GM11168 (cell line): ENCODE measurements at regions not wholly inside any gene's neighbourhood (a gene's known extent, or its start where the extent isn't known, plus 50 kb on each side); places are given as distances from the start of the nearest gene placed in this dataset.

Experiments
- in situ Hi-C: fragments of 300-500 bp; cut with MboI; formaldehyde crosslinking; loops from one replicate; pipeline ENCODE4 v1.12.0; 2022; ENCODE audit warnings: low sequenced_read_pairs; ENCODE audit not compliant: unreplicated experiment

DNA sequence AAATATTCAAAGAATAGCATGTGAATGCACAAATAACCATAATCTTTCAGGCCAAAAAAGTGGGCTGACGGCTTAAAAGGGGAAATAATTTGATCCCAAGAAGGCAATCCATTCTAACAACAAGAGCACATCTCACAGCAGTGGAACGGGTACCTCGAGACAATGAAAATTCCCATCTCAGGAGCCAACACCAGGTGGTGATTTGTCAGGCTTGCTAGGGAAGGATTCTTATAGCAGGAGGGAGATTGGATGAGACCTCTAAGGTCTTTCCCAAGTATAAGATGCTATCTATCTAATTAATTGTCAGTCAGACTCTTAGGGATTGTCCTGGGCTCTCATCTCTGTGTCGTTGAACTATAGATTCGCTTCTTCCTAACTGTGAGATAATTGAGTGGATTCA lies 284.0 kb downstream of the ETS1 start:
- in situ Hi-C loops: no loop called here

DNA sequence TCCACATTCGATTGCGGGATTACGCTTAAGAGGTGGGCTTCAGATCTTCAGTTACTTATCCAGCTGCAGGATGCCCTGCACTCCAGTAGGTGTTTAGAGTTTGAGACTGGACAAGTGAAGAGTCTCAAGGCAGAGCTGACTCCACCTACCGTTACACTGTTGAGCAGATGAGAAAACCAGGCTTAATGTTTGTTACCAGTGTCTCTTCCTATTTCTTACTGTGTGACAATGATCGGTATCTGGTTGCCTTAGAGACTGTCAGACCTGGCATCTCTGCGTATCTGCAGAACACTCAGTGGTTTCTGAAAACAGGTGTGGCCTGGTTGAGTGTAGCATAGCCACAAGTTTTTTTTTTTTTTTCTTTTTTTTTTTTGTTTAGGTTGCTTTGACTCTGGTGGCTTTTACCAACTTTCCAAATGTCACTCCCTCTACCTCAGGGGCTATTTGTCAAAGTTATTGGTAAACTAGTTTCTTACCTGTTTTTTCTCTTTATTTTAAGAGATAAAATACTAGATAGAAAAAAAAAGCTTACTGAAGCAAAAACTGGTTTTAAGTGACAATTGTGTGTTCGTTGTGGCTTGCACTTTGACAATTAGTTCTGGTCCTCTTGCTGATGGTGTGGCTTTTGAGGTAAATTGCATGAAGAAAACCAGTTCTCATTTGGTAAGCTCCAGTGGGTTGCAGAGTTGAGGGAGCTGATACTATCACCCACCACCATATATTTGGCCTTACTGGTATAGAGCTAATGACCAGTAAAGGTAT lies 284.8 kb downstream of the ETS1 start:
- in situ Hi-C loops: no loop called here

- in situ Hi-C loops: no loop called here
Measured at GRCh38 chr11:128301756-128302155, 285.6 kb downstream of the ETS1 start.

DNA sequence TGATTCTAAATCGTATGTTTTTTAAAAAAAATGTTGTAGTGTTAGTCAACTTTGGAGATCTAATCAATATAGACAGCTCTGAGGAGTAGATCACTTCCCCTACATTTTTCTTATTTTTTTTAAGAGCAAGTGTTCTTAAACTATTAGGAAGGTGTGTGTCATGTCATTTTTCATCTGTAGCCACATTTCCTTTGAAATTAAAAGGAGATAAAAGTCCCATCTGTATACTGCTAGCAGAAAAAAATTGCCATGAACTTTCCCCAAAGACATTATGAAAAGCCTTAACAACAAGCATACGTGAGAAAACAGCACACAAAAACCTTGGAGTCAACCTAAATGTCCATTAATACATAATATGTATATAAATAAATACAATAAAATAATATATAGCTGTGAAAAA lies 286.6 kb downstream of the ETS1 start:
- in situ Hi-C loops: no loop called here

GRCh38 chr11:128299132-128299726 lies 288.1 kb downstream of the ETS1 start:
- in situ Hi-C loops: loop anchor here (10.0 to 25.0 kb wide), 2 partner anchors 176 to 538 kb away; no protein-coding TSS in a partner anchor

DNA sequence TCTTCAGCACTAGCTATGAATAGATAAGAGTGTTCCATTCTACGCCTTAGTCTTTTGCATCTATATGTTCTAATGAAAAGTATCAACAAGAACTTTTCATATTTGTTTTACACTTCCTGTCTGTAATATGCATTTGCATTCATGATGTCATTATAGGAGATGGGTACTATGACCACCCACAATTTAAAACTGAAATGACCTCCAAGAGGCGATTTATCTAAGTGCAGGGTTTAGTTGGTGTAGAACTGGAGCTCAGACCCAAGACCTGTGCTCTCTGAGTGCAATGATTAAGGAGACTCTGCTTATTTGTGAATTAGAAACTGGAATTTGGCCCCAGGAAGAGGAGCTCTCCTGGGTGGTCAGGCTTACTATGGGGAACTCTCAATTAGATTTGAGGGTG lies 289.1 kb downstream of the ETS1 start:
- in situ Hi-C loops: loop anchor here (10.0 to 25.0 kb wide), 2 partner anchors 177 to 539 kb away; no protein-coding TSS in a partner anchor

- in situ Hi-C loops: loop anchor here (10.0 to 25.0 kb wide), 2 partner anchors 177 to 539 kb away; no protein-coding TSS in a partner anchor
Measured at GRCh38 chr11:128297805-128298204, 289.6 kb downstream of the ETS1 start.

DNA sequence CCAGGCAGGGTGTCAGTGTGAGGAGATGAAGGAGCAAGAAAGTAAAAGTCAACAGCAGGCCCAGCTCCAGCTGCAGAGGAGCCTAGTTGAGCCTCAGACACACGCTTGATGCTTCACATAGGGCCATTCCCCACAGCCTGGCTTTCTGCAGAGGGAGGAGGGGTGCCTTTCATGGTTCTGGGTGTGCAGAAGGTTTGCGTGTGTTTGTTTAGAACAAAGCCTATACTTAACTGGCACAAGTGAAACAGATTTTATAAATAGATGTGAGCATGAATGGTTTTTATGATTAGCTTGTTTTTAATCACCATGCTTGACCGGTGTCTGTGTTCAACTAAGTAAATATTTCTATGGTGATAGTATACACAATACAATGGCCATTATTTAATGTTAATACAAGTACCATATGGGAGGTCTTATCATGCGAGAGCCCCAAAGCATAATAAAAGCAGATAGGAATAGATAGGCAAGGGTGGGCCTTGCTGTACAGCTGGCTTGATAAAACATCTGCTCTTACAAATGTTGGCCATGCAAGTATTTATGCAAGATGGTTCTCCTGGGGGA lies 290.2 kb downstream of the ETS1 start:
- in situ Hi-C loops: loop anchor here (10.0 to 25.0 kb wide), 2 partner anchors 178 to 540 kb away; no protein-coding TSS in a partner anchor

DNA sequence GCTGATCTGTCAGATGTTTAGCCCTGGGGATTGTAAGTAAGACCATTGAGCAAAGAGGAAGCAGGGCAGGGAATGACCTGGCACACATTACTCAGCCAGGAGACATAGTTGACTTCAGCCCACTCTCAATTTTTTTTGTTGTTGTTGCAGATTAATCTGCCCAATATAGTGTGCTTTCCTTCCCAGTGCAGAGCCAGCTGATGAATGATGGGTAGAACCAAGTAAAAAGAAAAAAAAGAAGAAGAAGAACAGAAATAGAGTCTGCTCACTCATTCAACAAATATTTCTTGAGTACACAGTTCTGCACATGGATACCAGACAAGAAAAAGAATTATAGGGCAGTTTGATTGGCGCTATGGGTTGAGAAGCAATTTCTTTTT lies 292.7 kb downstream of the ETS1 start:
- in situ Hi-C loops: loop anchor here (5.0 to 25.0 kb wide), 3 partner anchors 180 to 543 kb away; no protein-coding TSS in a partner anchor

- in situ Hi-C loops: loop anchor here (5.0 to 25.0 kb wide), 3 partner anchors 181 to 543 kb away; no protein-coding TSS in a partner anchor
Measured at GRCh38 chr11:128294001-128294670, 293.2 kb downstream of the ETS1 start.

GRCh38 chr11:128291835-128292234 lies 295.5 kb downstream of the ETS1 start:
- in situ Hi-C loops: loop anchor here (5.0 to 25.0 kb wide), 3 partner anchors 183 to 545 kb away; no protein-coding TSS in a partner anchor

DNA sequence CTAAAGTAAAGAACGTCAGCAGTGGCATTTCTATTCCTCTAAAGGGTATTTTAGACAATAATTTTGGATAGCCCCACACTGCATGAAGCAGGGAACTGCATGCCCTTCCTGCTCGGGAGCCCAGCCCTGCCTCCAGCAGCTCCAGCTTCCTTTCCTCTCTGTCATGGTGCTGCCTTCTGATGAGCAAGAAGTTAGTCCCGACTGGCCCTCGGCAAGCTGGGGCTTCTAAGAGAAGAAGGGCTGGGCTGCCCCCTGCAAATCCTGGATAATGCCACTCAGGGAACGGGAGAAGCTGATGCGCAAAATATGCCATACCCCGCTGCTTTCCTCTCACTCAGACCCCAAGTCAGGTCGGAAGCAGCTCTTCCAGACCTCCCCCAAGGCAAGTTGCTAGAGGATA lies 296.4 kb downstream of the ETS1 start:
- in situ Hi-C loops: loop anchor here (5.0 to 25.0 kb wide), 3 partner anchors 184 to 546 kb away; no protein-coding TSS in a partner anchor

GRCh38 chr11:128290106-128290840 lies 297.1 kb downstream of the ETS1 start:
- in situ Hi-C loops: loop anchor here (5.0 to 25.0 kb wide), 3 partner anchors 185 to 547 kb away; no protein-coding TSS in a partner anchor

- in situ Hi-C loops: loop anchor here (25.0 kb wide), 1 partner anchor 548 kb away; no protein-coding TSS in a partner anchor
Measured at GRCh38 chr11:128289048-128289447, 298.3 kb downstream of the ETS1 start.

GRCh38 chr11:128288368-128288767 lies 299.0 kb downstream of the ETS1 start:
- in situ Hi-C loops: loop anchor here (25.0 kb wide), 1 partner anchor 549 kb away; no protein-coding TSS in a partner anchor

- in situ Hi-C loops: loop anchor here (25.0 kb wide), 1 partner anchor 552 kb away; no protein-coding TSS in a partner anchor
Measured at GRCh38 chr11:128285321-128285720, 302.0 kb downstream of the ETS1 start.

- in situ Hi-C loops: loop anchor here (25.0 kb wide), 1 partner anchor 553 kb away; no protein-coding TSS in a partner anchor
Measured at GRCh38 chr11:128284634-128285033, 302.7 kb downstream of the ETS1 start.

GRCh38 chr11:128283451-128283850 lies 303.9 kb downstream of the ETS1 start:
- in situ Hi-C loops: loop anchor here (25.0 kb wide), 1 partner anchor 554 kb away; no protein-coding TSS in a partner anchor

GRCh38 chr11:128282053-128282452 lies 305.3 kb downstream of the ETS1 start:
- in situ Hi-C loops: loop anchor here (25.0 kb wide), 1 partner anchor 555 kb away; no protein-coding TSS in a partner anchor
